HEK293 (cell line): ENCODE measurements at regions not wholly inside any gene's neighbourhood (a gene's known extent, or its start where the extent isn't known, plus 50 kb on each side); places are given as distances from the start of the nearest gene placed in this dataset.

Experiments
- CTCF ChIA-PET: fragments of 350-600 bp; formaldehyde crosslinking; extraction: SDS; loops from one replicate; lab custom pipeline; 2021; ENCODE audit warnings: antibody characterized with exemption; lab: Yijun Ruan, JAX
- POLR2A ChIA-PET: fragments of 300-600 bp; formaldehyde crosslinking; extraction: SDS; loops from one replicate; lab custom pipeline; 2020; ENCODE audit warnings: antibody characterized with exemption, inconsistent platforms; lab: Yijun Ruan, JAX
- H3K27ac ChIP-seq: fragments of 200-500 bp; sonication (Bioruptor generic); 2 replicates; pipeline ENCODE4 v1.5.1; 2014; ENCODE audit warnings: low read depth, low read length, control low read depth, inconsistent platforms; ENCODE audit errors: extremely low read depth
- H3K36me3 ChIP-seq, 2 experiments: fragments of 200-500 bp in 1 of 2; sonication (Bioruptor generic) in 1 of 2; 1 replicate in 1 of 2; 2 replicates in 1 of 2; pipeline ENCODE4 v1.5.1; 2014 to 2017; ENCODE audit warnings: inconsistent platforms in 2 of 2, low read length in 2 of 2; ENCODE audit not compliant: control insufficient read depth in 2 of 2, insufficient read depth in 1 of 2
- H3K4me1 ChIP-seq: fragments of 200-500 bp; sonication (Bioruptor generic); 2 replicates; pipeline ENCODE4 v1.5.1; 2014; ENCODE audit warnings: mild to moderate bottlenecking, low read length, inconsistent platforms; ENCODE audit not compliant: control insufficient read depth, insufficient read depth
- H3K4me3 ChIP-seq: 2 replicates; pipeline ENCODE4 v1.5.1; 2011; ENCODE audit warnings: low read depth, mild to moderate bottlenecking, control low read depth, low read length, moderate library complexity
- H3K9me3 ChIP-seq: fragments of 200-500 bp; sonication (Bioruptor generic); 2 replicates; pipeline ENCODE4 v1.5.1; 2014; ENCODE audit warnings: low read depth, low read length, inconsistent platforms; ENCODE audit not compliant: control insufficient read depth, insufficient read depth
- GFI1B ChIP-seq: fragments of 450-650 bp; formaldehyde crosslinking; IDR thresholded peaks from 2 replicates; pipeline ENCODE4 v1.5.1; 2016; ENCODE audit warnings: missing biosample characterization, missing genetic modification characterization
- SCRT1 ChIP-seq: fragments of 450-650 bp; formaldehyde crosslinking; IDR thresholded peaks from 2 replicates; pipeline ENCODE4 v1.5.1; 2016; ENCODE audit warnings: missing biosample characterization, missing genetic modification characterization, borderline replicate concordance
- ZFP37 ChIP-seq: fragments of 450-650 bp; formaldehyde crosslinking; IDR thresholded peaks from 2 replicates; pipeline ENCODE4 v1.5.1; 2016; ENCODE audit warnings: missing biosample characterization, missing genetic modification characterization
- ZNF10 ChIP-seq: fragments of 450-650 bp; formaldehyde crosslinking; IDR thresholded peaks from 2 replicates; pipeline ENCODE4 v1.5.1; 2017; ENCODE audit warnings: missing biosample characterization, missing genetic modification characterization
- ZNF157 ChIP-seq: fragments of 450-650 bp; formaldehyde crosslinking; IDR thresholded peaks from 2 replicates; pipeline ENCODE4 v1.5.1; 2016; ENCODE audit warnings: missing biosample characterization, missing genetic modification characterization
- ZNF19 ChIP-seq: fragments of 450-650 bp; formaldehyde crosslinking; IDR thresholded peaks from 2 replicates; pipeline ENCODE4; 2016; ENCODE audit warnings: missing biosample characterization, missing genetic modification characterization, low read depth
- ZNF211 ChIP-seq: fragments of 450-650 bp; formaldehyde crosslinking; IDR thresholded peaks from 2 replicates; pipeline ENCODE4 v1.5.1; 2016; ENCODE audit warnings: low read depth, missing biosample characterization, missing genetic modification characterization
- ZNF292 ChIP-seq: fragments of 450-650 bp; formaldehyde crosslinking; IDR thresholded peaks from 2 replicates; pipeline ENCODE4 v1.5.1; 2016; ENCODE audit warnings: low read depth, missing biosample characterization, missing genetic modification characterization, borderline replicate concordance
- ZNF311 ChIP-seq: fragments of 450-650 bp; formaldehyde crosslinking; IDR thresholded peaks from 2 replicates; pipeline ENCODE4 v1.5.1; 2017; ENCODE audit warnings: missing biosample characterization, missing genetic modification characterization, borderline replicate concordance
- ZNF404 ChIP-seq: fragments of 450-650 bp; formaldehyde crosslinking; IDR thresholded peaks from 2 replicates; pipeline ENCODE4 v1.5.1; 2017; ENCODE audit warnings: missing biosample characterization, missing genetic modification characterization
- ZNF426 ChIP-seq: fragments of 450-650 bp; formaldehyde crosslinking; IDR thresholded peaks from 2 replicates; pipeline ENCODE4 v1.5.1; 2017; ENCODE audit warnings: missing biosample characterization, missing genetic modification characterization, mild to moderate bottlenecking, inconsistent platforms, moderate library complexity
- ZNF600 ChIP-seq: fragments of 450-650 bp; formaldehyde crosslinking; IDR thresholded peaks from 2 replicates; pipeline ENCODE4 v1.5.1; 2016; ENCODE audit warnings: missing biosample characterization, missing genetic modification characterization
- ZNF626 ChIP-seq: fragments of 450-650 bp; sonication (Bioruptor Pico); formaldehyde crosslinking; IDR thresholded peaks from 2 replicates; pipeline ENCODE4 v1.5.1; 2018; ENCODE audit warnings: missing biosample characterization, missing genetic modification characterization, inconsistent platforms
- ZNF629 ChIP-seq: fragments of 450-650 bp; formaldehyde crosslinking; IDR thresholded peaks from 2 replicates; pipeline ENCODE4 v1.5.1; 2017; ENCODE audit warnings: missing biosample characterization, missing genetic modification characterization
- ZNF792 ChIP-seq: fragments of 450-650 bp; formaldehyde crosslinking; IDR thresholded peaks from 2 replicates; pipeline ENCODE4 v1.5.1; 2016; ENCODE audit warnings: missing biosample characterization, missing genetic modification characterization
- ZSCAN23 ChIP-seq: fragments of 450-650 bp; formaldehyde crosslinking; IDR thresholded peaks from 2 replicates; pipeline ENCODE4 v1.5.1; 2016; ENCODE audit warnings: missing biosample characterization, missing genetic modification characterization
- ZSCAN30 ChIP-seq: fragments of 450-650 bp; IDR thresholded peaks from 2 replicates; pipeline ENCODE4 v1.5.1; 2018; ENCODE audit warnings: missing biosample characterization, mild to moderate bottlenecking, missing genetic modification characterization, moderate library complexity
- TF ChIP-seq, protein P1 (sequence below): fragments of 450-650 bp; formaldehyde crosslinking; IDR thresholded peaks from 2 replicates; pipeline ENCODE4 v1.5.1; 2016; ENCODE audit warnings: missing biosample characterization, missing genetic modification characterization
- TF ChIP-seq, protein P2 (sequence below): fragments of 450-650 bp; formaldehyde crosslinking; IDR thresholded peaks from 2 replicates; pipeline ENCODE4 v1.5.1; 2016; ENCODE audit warnings: missing biosample characterization, missing genetic modification characterization
- TF ChIP-seq, protein P3 (sequence below): fragments of 450-650 bp; formaldehyde crosslinking; IDR thresholded peaks from 2 replicates; pipeline ENCODE4 v1.5.1; 2017; ENCODE audit warnings: missing biosample characterization, missing genetic modification characterization
- TF ChIP-seq, protein P4 (sequence below): fragments of 450-650 bp; formaldehyde crosslinking; IDR thresholded peaks from 2 replicates; pipeline ENCODE4 v1.5.1; 2016; ENCODE audit warnings: missing biosample characterization, missing genetic modification characterization

DNA sequence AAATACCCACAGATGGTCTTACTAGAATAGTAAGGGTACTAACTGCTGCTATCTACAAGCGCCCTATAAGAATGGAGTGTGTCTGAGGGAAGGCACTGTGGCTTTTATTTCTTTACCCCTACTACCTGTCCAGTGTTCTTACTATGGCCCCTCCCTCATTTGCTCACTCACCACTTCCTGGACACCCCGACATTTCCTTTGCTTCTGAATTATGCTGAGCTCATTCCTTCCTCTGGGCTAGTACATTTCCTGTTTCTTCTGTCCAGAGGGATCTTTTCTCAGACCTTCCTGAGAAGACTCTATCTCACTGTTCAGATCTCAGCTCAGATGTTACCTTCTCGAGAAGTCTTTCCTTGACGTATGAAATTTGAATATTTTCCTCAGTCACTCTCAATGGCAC lies 192.1 kb upstream of the DAB1 start:
- Histone ChIP-seq H3K9me3 (no peaks in the 10 kb centered on the region), H3K4me1 (peaks cover 3% of the 10 kb centered on the region; the same call in 1 of the 2 replicates), H3K4me3 (no peak overlapping the region), H3K36me3 (no peaks in the 10 kb centered on the region), H3K27ac (no peak overlapping the region)
- no peak for TF ChIP-seq ZFP37 (tag by site-specific recombination)
- TF ChIP-seq ZNF792 = no peak
- TF ChIP-seq ZNF19 = no peak
- TF ChIP-seq, protein P1, sequence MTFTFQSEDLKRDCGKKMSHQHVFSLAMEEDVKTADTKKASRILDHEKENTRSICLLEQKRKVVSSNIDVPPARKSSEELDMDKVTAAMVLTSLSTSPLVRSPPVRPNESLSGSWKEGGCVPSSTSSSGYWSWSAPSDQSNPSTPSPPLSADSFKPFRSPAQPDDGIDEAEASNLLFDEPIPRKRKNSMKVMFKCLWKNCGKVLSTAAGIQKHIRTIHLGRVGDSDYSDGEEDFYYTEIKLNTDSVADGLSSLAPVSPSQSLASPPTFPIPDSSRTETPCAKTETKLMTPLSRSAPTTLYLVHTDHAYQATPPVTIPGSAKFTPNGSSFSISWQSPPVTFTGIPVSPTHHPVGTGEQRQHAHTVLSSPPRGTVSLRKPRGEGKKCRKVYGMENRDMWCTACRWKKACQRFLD (tag by site-specific recombination) = no peak
- no peak for TF ChIP-seq SCRT1 (tag by site-specific recombination)
- no peak for TF ChIP-seq ZNF404
- TF ChIP-seq ZNF629 (tag by site-specific recombination) = no peak
- TF ChIP-seq, protein P2, sequence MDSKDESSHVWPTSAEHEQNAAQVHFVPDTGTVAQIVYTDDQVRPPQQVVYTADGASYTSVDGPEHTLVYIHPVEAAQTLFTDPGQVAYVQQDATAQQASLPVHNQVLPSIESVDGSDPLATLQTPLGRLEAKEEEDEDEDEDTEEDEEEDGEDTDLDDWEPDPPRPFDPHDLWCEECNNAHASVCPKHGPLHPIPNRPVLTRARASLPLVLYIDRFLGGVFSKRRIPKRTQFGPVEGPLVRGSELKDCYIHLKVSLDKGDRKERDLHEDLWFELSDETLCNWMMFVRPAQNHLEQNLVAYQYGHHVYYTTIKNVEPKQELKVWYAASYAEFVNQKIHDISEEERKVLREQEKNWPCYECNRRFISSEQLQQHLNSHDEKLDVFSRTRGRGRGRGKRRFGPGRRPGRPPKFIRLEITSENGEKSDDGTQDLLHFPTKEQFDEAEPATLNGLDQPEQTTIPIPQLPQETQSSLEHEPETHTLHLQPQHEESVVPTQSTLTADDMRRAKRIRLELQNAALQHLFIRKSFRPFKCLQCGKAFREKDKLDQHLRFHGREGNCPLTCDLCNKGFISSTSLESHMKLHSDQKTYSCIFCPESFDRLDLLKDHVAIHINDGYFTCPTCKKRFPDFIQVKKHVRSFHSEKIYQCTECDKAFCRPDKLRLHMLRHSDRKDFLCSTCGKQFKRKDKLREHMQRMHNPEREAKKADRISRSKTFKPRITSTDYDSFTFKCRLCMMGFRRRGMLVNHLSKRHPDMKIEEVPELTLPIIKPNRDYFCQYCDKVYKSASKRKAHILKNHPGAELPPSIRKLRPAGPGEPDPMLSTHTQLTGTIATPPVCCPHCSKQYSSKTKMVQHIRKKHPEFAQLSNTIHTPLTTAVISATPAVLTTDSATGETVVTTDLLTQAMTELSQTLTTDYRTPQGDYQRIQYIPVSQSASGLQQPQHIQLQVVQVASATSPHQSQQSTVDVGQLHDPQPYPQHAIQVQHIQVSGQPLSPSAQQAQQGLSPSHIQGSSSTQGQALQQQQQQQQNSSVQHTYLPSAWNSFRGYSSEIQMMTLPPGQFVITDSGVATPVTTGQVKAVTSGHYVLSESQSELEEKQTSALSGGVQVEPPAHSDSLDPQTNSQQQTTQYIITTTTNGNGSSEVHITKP = no peak
- TF ChIP-seq, protein P3, sequence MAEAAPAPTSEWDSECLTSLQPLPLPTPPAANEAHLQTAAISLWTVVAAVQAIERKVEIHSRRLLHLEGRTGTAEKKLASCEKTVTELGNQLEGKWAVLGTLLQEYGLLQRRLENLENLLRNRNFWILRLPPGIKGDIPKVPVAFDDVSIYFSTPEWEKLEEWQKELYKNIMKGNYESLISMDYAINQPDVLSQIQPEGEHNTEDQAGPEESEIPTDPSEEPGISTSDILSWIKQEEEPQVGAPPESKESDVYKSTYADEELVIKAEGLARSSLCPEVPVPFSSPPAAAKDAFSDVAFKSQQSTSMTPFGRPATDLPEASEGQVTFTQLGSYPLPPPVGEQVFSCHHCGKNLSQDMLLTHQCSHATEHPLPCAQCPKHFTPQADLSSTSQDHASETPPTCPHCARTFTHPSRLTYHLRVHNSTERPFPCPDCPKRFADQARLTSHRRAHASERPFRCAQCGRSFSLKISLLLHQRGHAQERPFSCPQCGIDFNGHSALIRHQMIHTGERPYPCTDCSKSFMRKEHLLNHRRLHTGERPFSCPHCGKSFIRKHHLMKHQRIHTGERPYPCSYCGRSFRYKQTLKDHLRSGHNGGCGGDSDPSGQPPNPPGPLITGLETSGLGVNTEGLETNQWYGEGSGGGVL (tag by site-specific recombination) = no peak
- TF ChIP-seq ZNF600 (tag by site-specific recombination) = no peak
- ChIA-PET CTCF (no interaction called here), POLR2A (no interaction called here)

DNA sequence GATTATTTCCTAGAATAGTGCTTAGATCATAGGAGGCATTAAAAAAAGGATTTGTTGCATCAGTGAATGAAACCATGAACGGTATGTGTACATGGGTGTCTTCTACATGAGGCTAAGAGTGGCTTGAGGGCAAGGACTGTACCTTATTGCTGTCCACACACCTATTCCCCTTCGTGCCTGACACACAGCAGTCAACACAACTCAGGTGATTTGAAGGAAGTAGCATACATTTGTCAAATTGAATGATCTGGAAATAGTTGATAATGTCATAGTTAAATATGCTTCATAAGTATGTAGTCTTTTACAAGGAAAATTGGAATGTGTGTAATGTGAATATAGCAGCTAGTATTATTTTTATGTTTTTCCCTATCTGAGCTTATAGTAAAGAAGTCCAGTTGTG lies 189.0 kb upstream of the DAB1 start:
- TF ChIP-seq ZNF311 (tag by site-specific recombination) (no peak), ZSCAN30 (tag by site-specific recombination) (no peak), ZNF157 (tag by site-specific recombination) (no peak), ZNF626 (tag by site-specific recombination) (no peak), ZFP37 (tag by site-specific recombination) (no peak), ZNF10 (tag by site-specific recombination) (no peak), ZSCAN23 (no peak), ZNF404 (no peak), ZNF292 (tag by site-specific recombination) (no peak), GFI1B (tag by site-specific recombination) (no peak), ZNF426 (tag by site-specific recombination) (no peak), ZNF211 (tag by site-specific recombination) (no peak)
- TF ChIP-seq, protein P4, sequence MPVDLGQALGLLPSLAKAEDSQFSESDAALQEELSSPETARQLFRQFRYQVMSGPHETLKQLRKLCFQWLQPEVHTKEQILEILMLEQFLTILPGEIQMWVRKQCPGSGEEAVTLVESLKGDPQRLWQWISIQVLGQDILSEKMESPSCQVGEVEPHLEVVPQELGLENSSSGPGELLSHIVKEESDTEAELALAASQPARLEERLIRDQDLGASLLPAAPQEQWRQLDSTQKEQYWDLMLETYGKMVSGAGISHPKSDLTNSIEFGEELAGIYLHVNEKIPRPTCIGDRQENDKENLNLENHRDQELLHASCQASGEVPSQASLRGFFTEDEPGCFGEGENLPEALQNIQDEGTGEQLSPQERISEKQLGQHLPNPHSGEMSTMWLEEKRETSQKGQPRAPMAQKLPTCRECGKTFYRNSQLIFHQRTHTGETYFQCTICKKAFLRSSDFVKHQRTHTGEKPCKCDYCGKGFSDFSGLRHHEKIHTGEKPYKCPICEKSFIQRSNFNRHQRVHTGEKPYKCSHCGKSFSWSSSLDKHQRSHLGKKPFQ (tag by site-specific recombination) = no peak
- no peak overlapping the region for H3K27ac ChIP-seq
- no peaks in the 10 kb centered on the region for H3K4me1 ChIP-seq
- POLR2A ChIA-PET = no interaction called here
- CTCF ChIA-PET = no interaction called here
- H3K36me3 ChIP-seq = no peaks in the 10 kb centered on the region
- no peaks in the 10 kb centered on the region for H3K9me3 ChIP-seq
- H3K4me3 ChIP-seq = no peak overlapping the region
